H1 (cell line): ENCODE measurements at regions not wholly inside any gene's neighbourhood (a gene's known extent, or its start where the extent isn't known, plus 50 kb on each side); places are given as distances from the start of the nearest gene placed in this dataset.

Experiments
- CTCF ChIA-PET: fragments of 300-600 bp; sonication (Branson Sonifier 250); formaldehyde crosslinking; loops from one replicate; lab custom pipeline; 2021; ENCODE audit not compliant: partially characterized antibody; lab: Charles Lee
- POLR2A ChIA-PET: fragments of 300-600 bp; sonication (Branson Sonifier 250); formaldehyde crosslinking; loops from one replicate; lab custom pipeline; 2021; ENCODE audit warnings: inconsistent platforms; ENCODE audit not compliant: partially characterized antibody; lab: Charles Lee
- DNase-seq, 2 experiments: peaks; one replicate each; pipeline versions ENCODE4 v3.0.0 to v3.0.0-alpha.2; 2010 to 2022; ENCODE audit warnings: low spot score in 2 of 2, low read depth in 1 of 2, mixed read lengths in 1 of 2
- FAIRE-seq: peaks from 2 replicates; lab custom pipeline; 2011; peaks lifted over from hg19 to GRCh38; lab: Jason Lieb, UNC
- H2AFZ ChIP-seq: 2 replicates; pipeline ENCODE4 v1.8.1; 2012; ENCODE audit warnings: low read length, inconsistent platforms
- H2AK5ac ChIP-seq: 2 replicates; pipeline ENCODE4 v1.6.1; 2013; ENCODE audit warnings: low read depth, low read length
- H2BK120ac ChIP-seq: replicated peaks from 2 replicates; pipeline ENCODE3; 2013; ENCODE audit warnings: low read depth, low read length, inconsistent platforms
- H2BK12ac ChIP-seq: 2 replicates; pipeline ENCODE4 v1.6.1; 2013; ENCODE audit warnings: low read depth, low read length
- H2BK15ac ChIP-seq: 2 replicates; pipeline ENCODE4 v1.6.1; 2013; ENCODE audit warnings: low read length
- H2BK20ac ChIP-seq: 2 replicates; pipeline ENCODE4 v1.6.1; 2013; ENCODE audit warnings: low read length
- H2BK5ac ChIP-seq: 2 replicates; pipeline ENCODE4 v1.6.1; 2013; ENCODE audit warnings: low read depth, low read length
- H3K14ac ChIP-seq: 2 replicates; pipeline ENCODE4 v1.6.1; 2013; ENCODE audit warnings: inconsistent platforms; ENCODE audit not compliant: insufficient read length
- H3K18ac ChIP-seq: 2 replicates; pipeline ENCODE4 v1.6.1; 2013; ENCODE audit warnings: low read length; ENCODE audit errors: extremely low read depth
- H3K23ac ChIP-seq: 2 replicates; pipeline ENCODE4 v1.6.1; 2013; ENCODE audit warnings: inconsistent platforms; ENCODE audit not compliant: insufficient read length
- H3K23me2 ChIP-seq: 2 replicates; pipeline ENCODE4 v1.6.1; 2013; ENCODE audit warnings: low read depth, low read length
- H3K27ac ChIP-seq: 2 replicates; pipeline ENCODE4 v1.6.1; 2011; ENCODE audit warnings: low read depth, low read length, inconsistent platforms
- H3K27me3 ChIP-seq, 4 experiments: replicated peaks in 1 of 4; 1 replicate in 1 of 4; 2 replicates in 3 of 4; pipeline versions ENCODE4 v1.6.1 to v1.8.1; 2011 to 2013; ENCODE audit warnings: low read length in 3 of 4, mild to moderate bottlenecking in 3 of 4, inconsistent platforms in 2 of 4, mixed read lengths in 2 of 4, moderate library complexity in 1 of 4; ENCODE audit not compliant: control insufficient read depth in 3 of 4, insufficient read depth in 3 of 4; ENCODE audit errors: extremely low read depth in 1 of 4
- H3K36me3 ChIP-seq, 4 experiments: 2 replicates each; pipeline versions ENCODE4 v1.6.1 to v1.8.1; 2011 to 2013; ENCODE audit warnings: mild to moderate bottlenecking in 4 of 4, low read length in 3 of 4, moderate library complexity in 2 of 4, control low read depth in 1 of 4, inconsistent platforms in 1 of 4; ENCODE audit not compliant: insufficient read depth in 4 of 4, control insufficient read depth in 2 of 4
- H3K4ac ChIP-seq: replicated peaks from 2 replicates; pipeline ENCODE3; 2013; ENCODE audit warnings: low read length, low read depth, mixed read lengths, inconsistent platforms; ENCODE audit not compliant: insufficient read length
- H3K4me1 ChIP-seq, 4 experiments: replicated peaks in 1 of 4; 1 replicate in 1 of 4; 2 replicates in 3 of 4; pipeline versions ENCODE4 v1.6.1 to v1.8.1; 2011 to 2013; ENCODE audit warnings: low read length in 3 of 4, inconsistent platforms in 2 of 4, mixed read lengths in 1 of 4; ENCODE audit not compliant: insufficient read depth in 4 of 4, control insufficient read depth in 3 of 4
- H3K4me2 ChIP-seq, 2 experiments: 2 replicates each; pipeline versions ENCODE4 v1.6.1 to v1.8.1; 2011 to 2013; ENCODE audit warnings: low read depth in 2 of 2, low read length in 2 of 2, control low read depth in 1 of 2, inconsistent platforms in 1 of 2, mild to moderate bottlenecking in 1 of 2; ENCODE audit not compliant: insufficient read depth in 1 of 2
- H3K4me3 ChIP-seq, 4 experiments: fragments of 200-600, 300-600 bp in 1 of 4; sonication (generic), shearing (Covaris generic), sonication (Bioruptor Twin) in 1 of 4; 2 replicates each; pipeline versions ENCODE4 v1.5.1 to v1.8.1; 2011 to 2016; ENCODE audit warnings: low read length in 4 of 4, low read depth in 3 of 4, control low read depth in 2 of 4, inconsistent platforms in 2 of 4, mild to moderate bottlenecking in 2 of 4, mixed read lengths in 1 of 4, moderate library complexity in 1 of 4; ENCODE audit not compliant: insufficient read depth in 2 of 4; ENCODE audit errors: extremely low read depth in 1 of 4
- H3K56ac ChIP-seq: replicated peaks from 2 replicates; pipeline ENCODE3; 2013; ENCODE audit warnings: low read depth, mild to moderate bottlenecking, mixed read lengths, low read length, inconsistent platforms; ENCODE audit not compliant: insufficient read length
- H3K79me1 ChIP-seq: 2 replicates; pipeline ENCODE4 v1.6.1; 2013; ENCODE audit warnings: low read depth, low read length, control low read depth
- H3K79me2 ChIP-seq, 2 experiments: 2 replicates each; pipeline versions ENCODE4 v1.6.1 to v1.8.1; 2012 to 2013; ENCODE audit warnings: low read length in 2 of 2, mild to moderate bottlenecking in 2 of 2, inconsistent platforms in 1 of 2; ENCODE audit not compliant: insufficient read depth in 2 of 2, control insufficient read depth in 1 of 2
- H3K9ac ChIP-seq, 4 experiments: replicated peaks in 1 of 4; 1 replicate in 1 of 4; 2 replicates in 3 of 4; pipeline versions ENCODE4 v1.6.1 to v1.8.1; 2011 to 2013; ENCODE audit warnings: low read depth in 3 of 4, low read length in 3 of 4, control low read depth in 2 of 4, mild to moderate bottlenecking in 2 of 4, moderate library complexity in 2 of 4, inconsistent platforms in 1 of 4; ENCODE audit errors: extremely low read depth in 1 of 4
- H3K9me3 ChIP-seq, 2 experiments: 2 replicates each; pipeline versions ENCODE4 v1.6.1 to v1.8.1; 2012 to 2013; ENCODE audit warnings: mild to moderate bottlenecking in 2 of 2, moderate library complexity in 2 of 2, control low read depth in 1 of 2, inconsistent platforms in 1 of 2, low read depth in 1 of 2, low read length in 1 of 2, mixed read lengths in 1 of 2; ENCODE audit not compliant: insufficient read depth in 2 of 2
- H4K20me1 ChIP-seq, 2 experiments: replicated peaks in 1 of 2; 2 replicates each; pipeline versions ENCODE3 to v1.8.1; 2011 to 2013; ENCODE audit warnings: inconsistent platforms in 2 of 2, low read length in 2 of 2, mild to moderate bottlenecking in 1 of 2; ENCODE audit not compliant: insufficient read depth in 2 of 2, control insufficient read depth in 1 of 2
- H4K5ac ChIP-seq: 2 replicates; pipeline ENCODE4 v1.6.1; 2013; ENCODE audit warnings: low read length, low read depth, mixed read lengths, inconsistent platforms; ENCODE audit not compliant: insufficient read length
- H4K8ac ChIP-seq: 2 replicates; pipeline ENCODE4 v1.8.0; 2013; ENCODE audit warnings: mild to moderate bottlenecking, moderate library complexity, low read length, inconsistent platforms; ENCODE audit not compliant: insufficient read depth; ENCODE audit errors: extremely low read depth
- H4K91ac ChIP-seq: replicated peaks from 2 replicates; pipeline ENCODE3; 2013; ENCODE audit warnings: low read length, mixed read lengths, inconsistent platforms; ENCODE audit not compliant: insufficient read length
- CEBPB ChIP-seq: IDR thresholded peaks from 2 replicates; pipeline ENCODE4 v1.6.1; 2012; ENCODE audit warnings: low read depth, low read length
- JUND ChIP-seq: IDR thresholded peaks from 2 replicates; pipeline ENCODE4 v1.6.1; 2011; ENCODE audit warnings: mild to moderate bottlenecking, improper control_type of control experiment, low read length
- KDM4A ChIP-seq: IDR thresholded peaks from one replicate; pipeline ENCODE4 v1.7.1; 2012; ENCODE audit warnings: low read depth, mild to moderate bottlenecking, moderate library complexity, low read length, inconsistent platforms; ENCODE audit not compliant: severe bottlenecking
- POLR2A ChIP-seq, 2 experiments: IDR thresholded peaks; 1 replicate in 1 of 2; 2 replicates in 1 of 2; pipeline ENCODE4 v1.6.1; 2011; ENCODE audit warnings: low read depth in 2 of 2, low read length in 2 of 2, mild to moderate bottlenecking in 2 of 2; ENCODE audit errors: control extremely low read depth in 1 of 2
- POLR2AphosphoS5 ChIP-seq: IDR thresholded peaks from 2 replicates; pipeline ENCODE4 v1.6.1; 2011; ENCODE audit warnings: low read depth, low read length
- TBP ChIP-seq: IDR thresholded peaks from 2 replicates; pipeline ENCODE4 v1.6.1; 2011; ENCODE audit warnings: low read depth, low read length, improper control_type of control experiment
- WGBS, 2 experiments: shearing (Covaris generic) in 1 of 2; methylation state at CpG; one replicate each; pipeline versions ENCODE4 v1.1.6 to v1.1.7; 2013 to 2015; ENCODE audit warnings: low lambda C conversion rate in 2 of 2, mixed read lengths in 2 of 2, inconsistent platforms in 1 of 2, low coverage in 1 of 2, missing lambda C conversion rate in 1 of 2; ENCODE audit not compliant: insufficient replicate concordance in 2 of 2, insufficient coverage in 1 of 2, insufficient read length in 1 of 2; ENCODE audit errors: extremely low coverage in 1 of 2, missing lambda C conversion rate in 1 of 2; 5-methylcytosine and 5-hydroxymethylcytosine counted together

DNA sequence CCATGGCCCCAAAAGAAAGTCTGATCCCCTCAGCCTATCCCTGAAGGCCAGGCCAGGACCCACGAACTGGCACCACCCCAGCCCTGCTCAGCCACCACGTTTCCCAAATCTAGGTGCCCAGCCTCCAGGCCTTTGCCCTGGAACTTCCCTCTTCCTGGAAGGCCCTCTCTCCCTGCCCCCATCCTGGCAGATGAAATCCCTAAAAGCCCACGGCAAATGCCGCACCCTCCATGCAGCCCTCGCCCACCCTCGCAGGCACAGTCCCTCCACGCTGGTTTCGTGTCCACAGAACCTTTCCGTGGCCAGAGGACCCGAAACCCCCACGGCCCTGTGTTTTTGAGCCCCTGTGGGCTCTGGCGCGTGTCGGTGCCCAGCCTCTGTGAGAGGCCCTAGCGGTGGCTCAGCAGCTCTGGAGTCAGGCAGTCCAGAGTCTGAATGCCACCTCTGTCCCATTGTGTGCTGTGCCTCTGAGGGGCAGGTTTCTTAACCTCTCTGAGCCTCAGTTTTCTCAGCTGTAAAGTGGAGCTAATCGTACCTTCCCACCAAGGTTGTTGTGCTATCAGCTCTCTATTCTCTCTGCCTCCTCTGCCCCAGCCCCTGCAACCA, 138.5 kb upstream of the IQSEC1 start:
- H3K9me3 ChIP-seq, result no peaks in the 10 kb centered on the region
- H3K27me3 ChIP-seq, result no peaks in the 10 kb centered on the region
- CTCF ChIA-PET, result interaction anchor here (0.9 to 2.4 kb wide), 4 partner anchors 11 to 18 kb away, joined by 3 to 11 read pairs (median 4); no protein-coding TSS in a partner anchor
- TF ChIP-seq POLR2A (IDR thresholded peaks at IDR 0.05; ENCODE audit: control extremely low read depth in 1 of 2, low read depth in 2 of 2, low read length in 2 of 2), result no peak
- no peak for TF ChIP-seq POLR2AphosphoS5
- no peak for TF ChIP-seq TBP
- no peak for TF ChIP-seq KDM4A
- TF ChIP-seq CEBPB, result no peak
- TF ChIP-seq JUND, result no peak
- H3K4me1 ChIP-seq, result no peaks in the 10 kb centered on the region
- no peak overlapping the region for H4K5ac ChIP-seq
- no peak overlapping the region for H3K27ac ChIP-seq
- no peaks in the 10 kb centered on the region; the same call in 1 of the 2 replicates for H3K79me1 ChIP-seq
- H4K8ac ChIP-seq, result 0 out of 2 replicates have a peak overlapping the region, but pooled peaks have one; percentile 16
- FAIRE-seq (no peak), DNase-seq (no peak)
- no peak overlapping the region for H3K18ac ChIP-seq
- no peak overlapping the region for H2BK5ac ChIP-seq
- H3K4me2 ChIP-seq, result no peak overlapping the region
- no peak overlapping the region for H3K9ac ChIP-seq
- WGBS, 2 experiments, result 93% methylated on average over 16 of the region's 16 CpGs; no CpG with 5 or more reads in 1 of the 2 experiments
- H3K4me3 ChIP-seq, result no peak overlapping the region
- no peak overlapping the region for H2AFZ ChIP-seq
- no peak overlapping the region for H3K56ac ChIP-seq
- no peak overlapping the region for H3K4ac ChIP-seq
- no peaks in the 10 kb centered on the region for H3K23me2 ChIP-seq
- no peaks in the 10 kb centered on the region for H3K36me3 ChIP-seq
- no peak overlapping the region for H3K14ac ChIP-seq
- H2AK5ac ChIP-seq, result no peak overlapping the region
- no peaks in the 10 kb centered on the region for H3K79me2 ChIP-seq
- no peak overlapping the region for H2BK12ac ChIP-seq
- peaks cover 0 to 2% of the 10 kb centered on the region in 2 experiments for H4K20me1 ChIP-seq
- H2BK15ac ChIP-seq, result no peak overlapping the region
- no peak overlapping the region for H3K23ac ChIP-seq
- POLR2A ChIA-PET, result no interaction called here
- no peak overlapping the region for H2BK20ac ChIP-seq
- H2BK120ac ChIP-seq, result no peak overlapping the region
- H4K91ac ChIP-seq, result no peak overlapping the region
